Medulla oblongata (tissue), 1 donor: ENCODE measurements at regions not wholly inside any gene's neighbourhood (a gene's known extent, or its start where the extent isn't known, plus 50 kb on each side); places are given as distances from the start of the nearest gene placed in this dataset.

Experiments
- DNase-seq: peaks from one replicate; pipeline ENCODE4 v3.0.0-alpha.2; 2015; ENCODE audit errors: extremely low spot score

DNA sequence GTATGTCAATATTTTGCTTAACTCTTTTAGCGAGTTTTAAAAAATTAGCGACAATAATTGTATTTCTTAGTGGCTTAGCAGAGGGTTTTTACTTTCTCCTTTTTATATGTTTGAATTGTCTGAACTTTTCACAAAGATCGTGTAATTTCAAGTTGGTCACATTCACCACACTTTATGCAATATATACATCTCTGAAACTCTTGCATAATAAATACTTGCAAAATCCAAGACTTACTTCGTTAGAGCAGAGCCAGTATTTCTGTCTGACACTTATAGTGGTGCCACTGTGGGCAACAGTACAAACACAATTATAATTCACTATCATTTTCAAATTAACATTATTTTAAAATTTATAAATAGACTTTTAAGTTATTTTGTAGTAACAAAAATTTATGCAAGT is 62.0 kb downstream of the SUCNR1 start:
- DNase-seq, result no peak

DNA sequence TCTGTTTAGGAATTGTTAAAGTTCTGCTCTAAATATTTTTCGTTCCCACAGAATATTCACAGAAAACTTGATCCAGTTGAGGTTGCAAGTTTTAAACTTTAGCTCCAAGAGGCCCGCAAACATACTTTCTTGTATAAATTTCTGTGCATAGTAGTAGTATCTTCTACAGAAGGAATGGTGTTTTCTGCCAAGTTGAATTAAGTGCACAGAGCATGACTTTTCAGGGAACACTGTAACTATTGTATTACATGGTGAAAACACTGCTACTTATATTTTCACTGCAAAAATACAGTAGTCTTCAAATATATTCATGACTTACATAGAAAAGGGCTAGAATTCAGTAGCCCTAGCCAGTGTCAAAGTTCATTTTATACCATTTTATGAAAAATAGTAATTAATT is 67.0 kb downstream of the SUCNR1 start:
- no peak for DNase-seq

DNA sequence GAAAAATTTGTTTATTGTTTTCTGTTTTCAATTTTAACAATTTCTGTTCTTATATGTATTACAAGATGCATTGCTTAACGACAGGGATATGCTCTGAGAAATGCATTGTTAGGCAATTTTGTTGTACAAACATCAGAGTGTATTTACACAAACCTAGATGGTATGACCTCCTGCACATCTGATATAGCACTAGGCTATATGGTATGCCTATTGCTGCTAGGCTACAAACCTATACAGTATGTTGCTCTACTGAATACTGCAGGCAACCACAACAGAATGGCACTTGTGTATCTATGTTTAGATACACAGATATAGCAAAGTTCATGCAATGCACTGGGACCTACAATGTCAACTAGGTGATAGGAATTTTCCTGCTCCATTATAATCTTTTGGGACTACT is 70.1 kb downstream of the SUCNR1 start:
- DNase-seq, result no peak

DNA sequence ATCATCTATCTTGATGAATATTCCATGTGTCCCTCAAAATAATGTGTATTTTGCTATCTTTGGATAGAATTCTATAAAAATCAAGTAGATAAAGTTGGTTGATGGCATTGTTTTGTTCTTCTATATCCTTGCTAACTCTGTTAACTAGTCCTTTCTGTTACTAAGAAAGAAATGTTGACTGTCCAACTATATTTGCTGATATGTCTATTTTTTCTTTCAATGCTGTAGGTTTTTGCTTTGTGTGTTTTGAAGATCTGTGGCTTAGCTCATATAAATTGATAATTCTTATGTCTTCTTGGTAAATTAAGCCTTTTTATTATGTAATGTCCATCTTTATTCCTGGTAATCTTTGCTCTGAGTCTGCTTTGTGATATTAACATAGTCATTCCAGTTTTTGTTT is 70.9 kb downstream of the SUCNR1 start:
- DNase-seq, result no peak

DNA sequence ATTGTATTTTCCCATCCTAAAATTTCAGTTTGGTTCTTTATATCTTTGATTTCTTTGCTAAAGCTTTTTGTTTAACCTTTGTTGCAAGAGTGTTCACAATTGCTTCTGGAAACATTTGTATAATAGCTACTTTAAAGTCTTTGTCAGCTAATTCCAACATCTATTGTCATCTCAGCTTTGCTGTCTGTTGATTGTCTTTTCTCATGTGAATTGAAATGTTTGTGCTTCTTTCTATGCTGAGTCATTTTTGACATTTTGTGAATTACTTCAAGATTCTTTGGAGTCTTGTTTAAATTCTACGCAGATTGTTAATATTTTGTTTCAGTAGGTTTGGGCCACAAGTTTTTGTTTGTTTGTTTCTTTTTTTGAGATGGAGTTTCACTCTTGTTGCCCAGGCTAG is 73.2 kb downstream of the SUCNR1 start:
- DNase-seq, result no peak

DNA sequence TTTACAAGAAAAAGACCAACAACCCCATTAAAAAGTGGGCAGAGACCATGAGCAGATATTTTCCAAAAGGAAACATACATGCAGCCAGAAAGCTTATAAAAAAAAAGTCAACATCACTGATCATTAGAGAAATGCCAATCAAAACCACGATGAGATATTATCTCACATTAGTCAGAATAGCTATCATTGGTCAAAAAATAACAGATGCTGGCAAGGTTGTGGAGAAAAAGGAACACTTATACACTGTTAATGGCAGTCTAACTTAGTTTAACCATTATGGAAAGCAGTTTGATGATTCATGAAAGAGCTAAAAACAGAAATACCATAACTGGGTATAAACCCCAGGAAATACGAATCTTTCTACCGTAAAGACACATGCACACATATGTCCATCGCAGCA is 76.3 kb downstream of the SUCNR1 start:
- DNase-seq, result no peak

DNA sequence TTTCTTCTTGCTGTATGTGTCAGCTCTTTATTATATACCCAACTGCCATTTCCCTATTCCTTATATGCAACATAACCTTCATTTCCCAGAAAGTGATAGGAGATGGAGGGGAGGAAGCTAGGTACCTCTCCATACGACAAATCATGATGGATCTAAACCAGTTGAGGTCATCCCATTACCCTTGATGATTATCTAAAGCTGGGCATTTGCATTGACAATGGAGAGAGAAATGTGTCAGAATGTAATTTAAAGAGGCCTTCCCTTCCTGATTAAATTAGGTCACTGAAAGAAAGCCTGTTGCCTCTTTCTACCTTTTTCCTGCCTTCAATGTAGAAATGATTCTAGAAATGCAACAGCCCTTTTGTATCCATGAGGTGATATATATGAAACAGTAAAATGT is 81.9 kb downstream of the SUCNR1 start:
- DNase-seq, result no peak

DNA sequence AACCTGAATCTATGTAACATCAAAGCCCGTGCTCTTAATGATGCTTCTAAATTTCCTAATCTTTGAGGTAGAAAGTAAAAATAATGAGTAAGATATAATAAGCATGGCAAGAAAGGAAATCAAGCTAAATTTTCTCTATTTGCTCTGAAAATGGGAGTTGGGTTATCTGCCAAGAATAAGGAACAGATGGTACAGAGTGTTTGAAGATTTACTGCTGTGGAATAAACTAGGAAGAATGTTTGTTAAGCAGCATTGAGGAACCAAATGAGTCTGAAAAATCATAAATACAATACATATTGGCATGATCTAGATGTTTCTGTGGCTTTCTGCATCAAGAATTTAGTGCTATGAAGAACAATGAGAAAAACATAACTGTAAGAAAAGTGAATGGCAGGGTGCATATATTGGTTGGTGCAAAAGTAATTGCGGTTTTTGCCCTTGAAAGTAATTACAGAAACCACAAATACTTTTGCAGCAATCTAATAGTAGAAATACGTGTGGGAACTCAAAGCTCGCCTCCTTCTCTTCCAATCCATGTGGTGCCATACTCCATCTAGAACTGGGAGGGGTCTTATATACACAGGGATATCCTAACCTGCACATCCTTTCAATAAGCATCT is 87.6 kb downstream of the SUCNR1 start:
- no peak for DNase-seq

DNA sequence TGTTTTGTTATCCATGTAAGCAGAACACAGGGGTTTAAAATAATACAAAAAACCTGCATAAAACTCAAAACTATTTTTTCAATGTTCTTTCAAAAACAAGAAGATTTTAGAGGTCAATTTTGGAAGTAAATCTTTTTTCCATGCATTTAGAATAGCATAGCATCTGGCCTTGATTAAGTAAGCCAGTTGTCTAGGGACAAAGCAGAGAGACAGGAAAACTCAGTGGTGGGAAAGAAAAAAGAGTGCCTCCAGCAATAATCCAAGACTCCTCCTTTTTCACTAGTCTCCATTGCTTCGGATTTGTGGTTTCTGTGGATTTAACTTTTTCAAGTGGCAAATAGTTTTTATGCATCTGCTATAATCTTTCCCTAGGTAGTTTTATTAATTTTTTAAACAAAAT is 88.9 kb downstream of the SUCNR1 start:
- no peak for DNase-seq

DNA sequence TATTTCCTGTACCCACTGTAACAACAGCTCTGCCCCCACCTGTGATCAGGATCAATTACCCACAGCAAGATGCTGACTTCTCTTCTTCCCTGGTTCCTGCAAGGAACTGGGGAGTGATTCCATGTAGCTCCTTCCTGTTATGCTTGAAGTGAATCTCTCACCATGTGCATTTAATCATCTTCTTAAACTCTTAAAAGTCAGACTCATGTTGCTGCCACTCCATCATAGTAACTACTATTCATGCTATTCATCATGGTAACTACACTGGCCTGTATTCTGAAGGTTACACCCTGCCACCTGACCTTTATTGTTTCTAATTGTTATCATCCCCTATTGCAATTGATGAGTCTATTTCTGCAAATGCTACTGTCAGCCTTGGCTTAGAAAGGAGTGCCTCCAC is 89.5 kb downstream of the SUCNR1 start:
- DNase-seq, result no peak

DNA sequence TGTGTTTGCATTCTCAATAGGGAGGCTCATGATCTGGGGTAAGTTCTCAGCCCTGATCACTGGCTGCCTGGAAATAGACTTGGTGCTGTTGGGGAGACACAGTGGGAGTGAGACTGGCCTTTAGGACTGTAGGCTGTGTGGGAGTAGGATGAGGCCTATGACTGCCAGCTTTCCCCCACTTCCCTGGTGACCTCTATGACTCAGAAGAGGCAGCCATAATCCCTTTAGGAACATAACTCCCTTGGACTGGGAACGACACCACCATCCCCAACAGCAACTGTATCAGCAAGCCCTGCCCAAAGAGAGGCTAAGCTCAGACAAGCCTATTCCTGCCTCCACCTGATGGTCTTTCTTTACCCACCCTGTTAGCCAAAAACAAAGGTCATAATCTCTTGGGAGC is 91.3 kb downstream of the SUCNR1 start:
- no peak for DNase-seq

DNA sequence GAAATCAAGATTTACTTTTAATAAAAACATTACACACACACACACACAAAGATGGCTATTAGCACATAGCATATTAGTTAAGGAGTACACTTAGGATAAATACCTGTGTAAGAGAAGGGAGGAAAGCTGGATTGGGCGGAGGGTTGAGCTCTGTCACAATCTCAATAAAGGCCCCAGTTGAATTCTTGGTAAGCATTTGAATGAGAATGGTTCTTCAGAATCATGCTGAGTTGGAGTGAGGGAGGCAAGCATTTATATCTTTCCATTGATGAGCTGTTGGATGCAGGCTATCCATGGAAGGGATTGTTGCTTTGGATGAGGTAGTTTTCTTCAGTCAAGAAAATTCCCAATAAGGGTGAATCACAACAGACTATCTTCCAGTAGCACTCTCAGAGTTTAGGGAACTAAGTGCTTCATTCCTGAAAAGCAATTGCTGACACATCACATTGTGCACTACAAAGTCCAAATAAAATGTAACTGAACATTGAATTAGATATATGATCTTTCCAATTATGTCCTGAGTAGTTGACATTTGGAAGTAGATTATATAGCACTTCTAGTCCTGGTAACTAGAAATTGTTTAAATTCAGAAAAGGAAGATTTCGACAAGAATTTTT is 95.7 kb downstream of the SUCNR1 start:
- no peak for DNase-seq

DNA sequence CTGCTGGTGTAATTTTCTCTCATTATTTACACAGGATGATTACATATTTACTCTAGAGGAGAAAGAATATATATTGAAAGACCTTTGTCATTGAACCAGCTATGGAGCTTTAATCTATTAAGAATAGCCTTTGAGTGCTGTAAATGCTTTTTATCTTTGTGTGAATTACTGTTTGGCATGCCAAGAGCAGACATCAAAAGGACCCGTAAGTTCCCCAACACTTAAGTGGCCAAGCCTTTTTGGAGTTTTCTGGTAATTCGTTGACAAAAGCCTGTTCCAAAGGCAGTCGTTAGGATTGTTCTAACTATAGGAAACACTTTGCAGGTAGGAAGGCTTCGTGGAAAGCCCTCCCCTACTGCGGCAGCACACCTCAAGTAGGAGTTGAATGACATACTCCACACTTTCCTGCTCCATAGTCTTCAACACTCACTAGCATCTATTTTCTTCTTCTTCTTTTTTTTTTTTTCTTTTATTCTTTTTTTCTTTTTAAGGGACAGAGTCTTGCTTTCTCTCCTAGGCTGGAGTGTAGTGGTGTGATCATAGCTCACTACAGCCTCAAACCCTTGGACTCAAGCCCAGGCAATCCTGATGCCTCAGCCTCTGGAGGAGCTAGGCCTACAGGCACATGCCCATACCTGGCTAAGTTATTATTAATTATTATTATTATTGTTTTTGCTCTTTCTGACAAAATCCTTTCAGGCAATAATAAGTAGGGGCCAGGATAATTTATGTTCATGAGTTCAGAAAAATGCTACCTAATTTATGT is 98.6 kb downstream of the SUCNR1 start:
- no peak for DNase-seq

DNA sequence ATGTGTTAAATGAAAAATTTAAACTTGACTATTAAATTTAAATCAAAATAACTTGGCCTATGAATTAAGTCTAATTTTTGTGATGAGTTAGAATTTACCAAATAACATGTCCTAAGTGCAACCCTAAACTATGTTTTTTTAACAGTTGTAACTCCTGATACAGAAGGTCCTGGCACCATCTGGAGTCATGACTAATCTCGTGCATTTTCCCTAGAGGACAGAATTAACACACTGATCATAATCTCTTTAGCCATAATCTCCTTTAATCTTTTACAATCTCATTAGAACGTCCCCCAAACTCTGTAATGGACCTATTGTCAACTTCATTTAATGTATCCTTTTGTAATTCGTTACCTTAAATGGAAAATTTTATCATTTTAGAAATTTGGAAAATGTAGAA is 100.6 kb downstream of the SUCNR1 start:
- DNase-seq, result no peak

DNA sequence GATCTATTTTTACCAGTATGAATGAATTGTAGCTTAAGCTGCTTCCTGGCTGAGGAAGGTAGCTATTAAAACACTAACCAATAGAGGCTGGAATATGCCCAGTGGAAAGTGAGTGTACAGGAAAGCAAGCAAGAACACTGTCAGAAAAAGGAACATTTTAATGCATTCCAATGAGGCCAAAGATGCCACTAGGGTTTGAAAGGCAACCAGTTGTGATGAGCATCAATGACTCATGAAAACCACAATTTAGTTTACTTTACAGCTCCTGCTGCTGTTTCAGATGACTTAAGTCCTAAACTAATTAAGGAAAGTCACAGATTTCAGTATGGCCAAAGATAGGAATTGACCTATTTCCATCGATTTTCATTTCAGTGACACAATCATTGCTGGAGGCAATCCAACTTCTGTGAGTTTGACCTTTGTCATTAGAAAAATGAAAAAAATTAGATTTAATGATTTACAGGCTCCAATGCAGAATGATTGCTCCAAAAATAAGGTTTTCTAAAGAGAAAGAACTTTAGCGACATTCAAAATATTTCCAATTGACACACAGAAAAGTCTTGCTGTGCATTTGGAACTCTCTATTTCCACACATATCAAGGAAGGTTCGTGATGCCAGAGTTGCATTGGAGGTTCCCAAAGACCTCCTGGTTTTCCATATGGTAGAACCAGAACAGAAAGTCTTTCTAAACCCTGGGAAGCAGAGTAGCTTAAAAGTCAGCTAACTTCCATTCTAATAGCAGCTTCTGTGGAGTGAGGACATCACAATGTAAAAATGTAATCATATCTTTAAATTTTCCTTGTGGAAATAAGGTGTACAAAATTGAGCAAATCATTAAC is 103.0 kb downstream of the SUCNR1 start:
- no peak for DNase-seq

DNA sequence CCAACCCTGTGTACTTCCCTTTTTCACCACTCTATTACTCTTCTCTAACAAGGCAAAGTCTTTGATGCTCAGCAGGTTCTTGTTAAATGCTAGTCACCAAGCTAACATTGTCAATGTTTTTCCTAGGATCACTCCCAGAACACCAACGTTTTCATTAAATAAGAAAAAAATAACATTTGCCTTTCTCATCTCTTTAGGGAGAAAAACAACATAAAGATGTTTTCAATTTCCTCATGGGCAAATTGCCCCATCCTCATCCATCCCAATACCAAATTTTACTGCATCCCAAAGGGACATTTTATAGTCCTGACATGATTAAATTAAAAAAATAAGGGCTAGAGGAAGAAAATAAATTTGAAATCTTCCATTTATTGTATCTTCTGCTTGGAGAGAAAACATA is 106.5 kb downstream of the SUCNR1 start:
- no peak for DNase-seq

DNA sequence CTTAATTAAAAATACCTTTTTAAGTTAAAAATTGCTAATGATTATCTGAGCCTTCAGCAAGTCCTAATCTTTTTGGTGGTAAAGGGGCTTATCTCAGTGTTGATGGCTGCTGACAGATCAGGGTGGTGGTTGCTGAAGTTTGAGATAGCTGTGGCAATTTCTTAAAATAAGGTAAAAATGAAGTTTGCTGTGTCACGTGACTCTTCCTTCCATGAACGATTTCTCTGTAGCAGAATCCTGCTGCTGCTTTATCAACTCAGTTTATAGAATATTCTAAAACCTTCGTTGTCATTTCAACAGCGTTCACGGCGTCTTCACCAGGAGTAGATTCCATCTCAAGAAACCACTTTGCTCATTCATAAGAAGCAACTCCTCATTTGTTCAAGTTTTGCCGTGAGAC is 110.1 kb downstream of the SUCNR1 start:
- no peak for DNase-seq

DNA sequence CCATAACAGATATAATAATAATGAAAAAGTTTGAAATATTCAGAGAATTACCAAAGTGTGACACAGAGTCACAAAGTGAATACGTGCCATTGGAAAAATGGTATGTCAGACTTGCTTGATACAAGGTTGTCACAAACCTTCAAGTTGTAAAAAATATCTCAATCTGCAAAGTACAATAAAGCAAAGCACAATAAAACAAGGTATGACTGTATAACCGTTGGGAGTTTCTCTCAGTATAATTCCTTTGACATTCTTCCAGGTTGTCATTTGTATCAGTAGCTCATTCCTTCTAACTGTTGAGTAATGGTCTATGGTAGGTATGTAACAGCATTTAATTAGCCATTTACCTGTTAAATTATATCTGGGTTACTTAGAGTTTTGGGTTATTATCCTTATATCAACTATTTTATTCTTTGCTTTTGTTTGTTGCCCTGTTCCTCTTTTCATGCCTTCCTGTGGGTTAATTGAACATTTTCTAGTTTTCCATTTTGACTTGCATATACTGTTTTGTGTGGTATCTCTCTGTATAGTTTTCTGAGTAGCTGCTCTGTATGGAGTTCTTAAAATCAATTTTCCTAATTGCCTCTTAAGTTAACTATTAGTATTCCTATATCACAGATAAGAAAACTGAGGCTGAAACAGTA is 112.5 kb downstream of the SUCNR1 start:
- no peak for DNase-seq

DNA sequence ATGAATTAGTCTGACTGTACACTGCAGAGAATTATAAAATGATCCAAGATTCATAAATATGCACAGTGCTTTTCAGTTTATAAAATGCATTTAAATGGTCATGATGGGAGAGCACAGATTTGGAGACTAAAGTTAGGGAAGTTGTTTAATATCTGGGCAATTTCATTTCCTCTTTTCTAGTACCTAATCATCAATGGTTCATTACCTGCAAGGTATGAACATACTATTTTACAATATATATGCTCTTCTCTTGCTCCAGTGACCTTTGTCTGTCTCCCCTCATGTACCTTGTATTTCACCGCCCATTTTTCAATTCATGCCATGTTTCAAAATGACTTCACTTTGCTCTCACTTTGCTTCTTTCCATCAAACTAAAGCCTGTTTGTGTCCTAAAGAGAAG is 114.5 kb downstream of the SUCNR1 start:
- DNase-seq, result no peak

DNA sequence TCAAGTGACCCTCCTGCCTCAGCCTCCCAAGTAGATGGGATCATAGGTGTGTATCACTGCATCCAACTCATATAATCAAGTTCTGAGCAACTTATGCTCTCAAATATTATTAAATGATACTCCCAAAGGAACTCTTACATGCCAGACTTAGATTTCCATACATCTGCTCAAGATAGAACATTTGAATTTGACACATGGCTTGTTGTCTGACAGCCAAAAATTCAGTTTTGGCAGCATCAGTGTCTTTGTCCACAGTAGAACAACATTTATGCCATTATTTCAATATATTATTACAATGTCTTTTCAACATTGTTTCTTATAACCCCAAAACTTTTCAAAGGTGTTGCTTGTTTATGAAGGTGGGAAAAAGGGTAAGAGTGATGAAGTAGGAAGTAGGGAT is 116.2 kb downstream of the SUCNR1 start:
- DNase-seq, result no peak

DNA sequence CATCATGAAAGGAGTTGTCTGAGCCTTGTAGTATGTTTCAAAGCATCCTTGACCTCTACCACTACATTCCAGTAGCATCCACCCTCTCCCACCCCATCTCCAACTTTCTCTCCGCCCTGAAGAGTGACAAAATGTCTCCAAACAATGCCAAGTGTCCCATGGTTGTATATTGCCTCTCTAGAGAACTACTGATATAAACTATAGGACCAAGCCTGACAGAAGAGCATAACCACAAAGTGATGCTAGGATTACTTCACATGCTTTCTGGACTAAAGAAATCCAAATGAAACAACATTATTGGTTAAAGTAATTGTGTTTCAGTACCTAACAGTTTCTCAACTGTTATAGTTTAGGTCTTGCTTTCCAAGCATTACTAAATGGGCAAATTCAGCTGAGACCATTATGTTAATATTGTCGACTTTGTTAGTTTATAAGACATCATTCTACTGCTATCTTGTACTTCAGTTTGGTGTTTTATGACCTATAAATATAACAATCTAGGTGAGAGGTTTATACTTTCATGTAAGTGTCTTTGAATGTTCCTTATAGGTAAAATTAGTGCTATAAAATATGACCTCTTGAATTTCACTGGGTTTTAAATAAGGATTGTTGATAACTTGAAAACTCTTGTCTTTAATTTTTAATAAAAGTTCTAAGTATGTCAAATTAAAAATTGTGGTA is 117.4 kb downstream of the SUCNR1 start:
- DNase-seq, result no peak
